A673 (cell line): ENCODE measurements at regions not wholly inside any gene's neighbourhood (a gene's known extent, or its start where the extent isn't known, plus 50 kb on each side); places are given as distances from the start of the nearest gene placed in this dataset.

Experiments used
- CTCF ChIP-seq: fragments of 300-800, 200-600 bp; sonication (generic); conservative IDR thresholded peaks from 2 replicates; pipeline ENCODE4 v1.5.1; 2017; ENCODE audit warnings: low read depth, mild to moderate bottlenecking, antibody characterized with exemption, low read length, moderate library complexity, mixed read lengths
- EZH2 ChIP-seq: fragments of 200-600 bp; sonication (generic); IDR thresholded peaks from 2 replicates; pipeline ENCODE4 v1.6.1; 2017; ENCODE audit warnings: borderline replicate concordance, low read depth, mild to moderate bottlenecking, mixed read lengths, antibody characterized with exemption, low read length; ENCODE audit not compliant: poor library complexity, severe bottlenecking

GRCh38 chr4:173717581-173717980 is 187.6 kb upstream of the HAND2 start:
- TF ChIP-seq CTCF (no peak), EZH2 (no peak)
